ENCODE measurements at regions not wholly inside any gene's neighbourhood (a gene's known extent, or its start where the extent isn't known, plus 50 kb on each side); places are given as distances from the start of the nearest gene placed in this dataset.

DNA sequence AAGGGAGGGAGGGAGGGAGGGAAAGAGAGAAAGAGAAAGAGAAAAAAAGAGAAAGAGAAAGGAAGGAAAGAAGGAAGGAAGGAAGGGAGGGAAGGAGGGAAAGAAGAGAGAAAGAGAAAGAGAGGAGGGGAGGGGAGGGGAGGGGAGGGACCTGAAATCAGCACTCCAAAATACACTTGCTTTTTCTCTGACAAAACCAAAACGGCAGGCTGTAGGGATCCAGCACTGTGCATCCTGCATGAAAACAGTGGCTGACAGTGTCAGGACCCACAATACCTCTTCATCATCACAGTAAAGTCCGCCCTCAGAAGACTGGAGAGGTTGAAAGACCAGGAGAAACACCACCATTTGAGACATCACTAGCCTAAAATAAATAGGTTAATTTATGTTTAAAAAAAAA, 156.0 kb upstream of the SOD1 start:
- H3K4me3 ChIP-seq, result no peak overlapping the region
- TF ChIP-seq CTCF (IDR thresholded peaks at IDR 0.05), result no peak
- H3K27ac ChIP-seq, result no peak overlapping the region
- DNase-seq (ENCODE audit: low spot score), result no peak

DNA sequence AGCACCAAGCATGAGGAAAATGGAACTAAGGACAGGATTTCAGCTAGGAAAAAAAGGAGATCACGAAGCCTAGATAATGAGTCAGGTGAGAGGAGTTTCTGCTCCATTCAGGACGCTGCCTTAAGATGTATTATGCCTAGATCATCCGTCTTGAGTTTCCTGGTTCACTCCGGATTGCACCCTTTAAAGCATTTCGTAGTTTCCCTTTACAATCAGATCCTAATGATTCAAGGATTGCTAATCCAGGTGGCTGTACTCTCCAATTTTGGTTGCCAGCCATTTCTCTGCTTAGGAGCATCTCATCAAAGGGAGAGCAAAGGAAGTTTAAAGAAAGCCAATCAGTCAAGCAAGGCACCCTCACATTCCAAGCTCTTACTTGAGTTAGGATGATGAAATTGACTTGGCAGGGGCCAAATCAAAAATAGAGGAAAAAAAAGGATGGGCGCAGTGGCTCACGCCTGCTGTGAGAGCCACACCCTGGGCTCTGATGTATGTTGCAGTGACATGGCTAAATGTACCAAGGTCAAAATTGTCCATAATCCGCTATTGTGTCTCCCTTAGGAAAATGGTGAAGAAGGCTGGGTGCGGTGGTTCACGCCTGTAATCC, 156.9 kb upstream of the SOD1 start:
- DNase-seq (ENCODE audit: low spot score), result no peak
- Histone ChIP-seq H3K4me3 (no peak overlapping the region), H3K27ac (no peak overlapping the region)
- no peak for TF ChIP-seq CTCF (IDR thresholded peaks at IDR 0.05)

DNA sequence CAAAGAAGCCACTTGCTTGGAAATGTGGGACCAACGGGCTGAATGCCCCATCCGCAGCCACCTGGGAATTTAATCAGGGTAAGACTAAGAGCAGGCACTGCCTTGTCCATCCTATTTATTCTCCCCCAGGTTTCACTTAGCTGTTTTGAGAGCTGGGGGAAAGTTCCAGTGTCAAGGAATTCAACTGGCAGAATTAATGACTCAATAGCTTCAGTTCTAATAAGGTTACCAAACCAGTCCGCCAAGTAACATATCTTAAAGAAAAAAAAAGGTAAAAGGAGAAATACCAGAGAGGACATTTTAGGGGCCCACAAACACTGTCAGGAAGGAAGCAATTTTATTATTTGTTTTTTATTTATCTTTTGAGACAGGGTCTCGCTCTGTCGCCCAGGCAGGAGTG, 157.6 kb upstream of the SOD1 start:
- Histone ChIP-seq H3K4me3 (no peak overlapping the region), H3K27ac (no peak overlapping the region)
- DNase-seq (ENCODE audit: low spot score), result no peak
- no peak for TF ChIP-seq CTCF (IDR thresholded peaks at IDR 0.05)

DNA sequence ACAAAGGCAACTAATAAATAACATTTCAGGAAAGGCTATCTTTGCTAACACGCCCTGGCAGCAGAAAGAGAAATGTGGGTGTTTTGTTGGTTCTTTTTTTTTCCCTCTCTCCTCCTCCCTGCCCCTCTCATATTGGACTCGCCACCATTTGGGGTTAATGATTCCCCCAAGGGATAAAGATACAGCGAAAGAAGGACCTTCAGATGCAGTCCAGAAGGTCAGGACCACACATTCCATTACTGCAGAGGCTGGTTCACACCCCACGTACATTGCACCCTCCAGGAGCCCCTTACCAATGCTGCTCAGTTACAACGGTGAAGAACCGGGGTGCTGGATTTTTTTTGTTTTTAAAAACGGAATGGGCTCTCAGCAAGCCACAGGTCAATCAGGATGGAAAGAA, 156.9 kb upstream of the TIAM1 start:
- H3K27ac ChIP-seq, result no peak overlapping the region
- no peak overlapping the region for H3K4me3 ChIP-seq
- TF ChIP-seq CTCF (IDR thresholded peaks at IDR 0.05), result no peak
- DNase-seq (ENCODE audit: low spot score), result no peak

DNA sequence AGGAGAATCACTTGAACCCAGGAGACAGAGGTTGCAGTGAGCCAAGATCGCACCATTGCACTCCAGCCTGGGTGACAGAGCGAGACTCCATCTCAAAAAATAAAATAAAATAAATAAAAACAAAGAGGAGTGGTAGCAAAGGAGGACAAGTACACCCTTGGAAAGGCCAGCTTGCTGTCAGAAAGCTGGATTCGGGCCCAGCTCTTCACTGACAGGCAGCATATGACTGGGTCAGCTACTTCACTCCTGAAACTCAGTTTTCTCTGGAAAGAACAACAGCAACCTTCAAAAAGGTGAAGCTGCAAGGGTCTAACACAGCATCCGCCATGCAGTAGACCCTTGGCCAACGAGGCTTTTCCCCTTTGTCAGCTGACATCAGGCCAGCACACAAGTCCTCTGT, 156.0 kb upstream of the TIAM1 start:
- DNase-seq (ENCODE audit: low spot score), result no peak
- no peak for TF ChIP-seq CTCF (IDR thresholded peaks at IDR 0.05)
- Histone ChIP-seq H3K27ac (no peak overlapping the region), H3K4me3 (no peak overlapping the region)

DNA sequence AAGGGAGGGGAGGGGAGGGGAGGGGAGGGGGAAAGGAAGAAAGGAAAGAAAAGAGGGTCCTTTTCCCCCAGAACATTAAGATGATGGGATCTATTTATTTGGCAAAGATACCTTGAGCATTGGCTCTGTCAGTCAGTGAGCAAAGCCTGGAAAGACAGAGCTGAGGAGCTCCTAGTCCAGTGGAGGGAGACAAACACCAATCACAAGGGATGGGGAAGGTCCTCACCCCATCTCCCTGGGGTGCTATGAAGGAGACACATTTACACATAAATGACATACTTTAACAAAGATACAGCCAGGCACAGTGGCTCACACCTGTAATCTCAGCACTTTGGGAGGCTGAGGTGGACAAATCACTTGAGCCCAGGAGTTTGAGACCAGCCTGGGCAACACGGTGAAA, 154.9 kb upstream of the TIAM1 start:
- no peak for DNase-seq (ENCODE audit: low spot score)
- no peak for TF ChIP-seq CTCF (IDR thresholded peaks at IDR 0.05)
- Histone ChIP-seq H3K4me3 (no peak overlapping the region), H3K27ac (no peak overlapping the region)

DNA sequence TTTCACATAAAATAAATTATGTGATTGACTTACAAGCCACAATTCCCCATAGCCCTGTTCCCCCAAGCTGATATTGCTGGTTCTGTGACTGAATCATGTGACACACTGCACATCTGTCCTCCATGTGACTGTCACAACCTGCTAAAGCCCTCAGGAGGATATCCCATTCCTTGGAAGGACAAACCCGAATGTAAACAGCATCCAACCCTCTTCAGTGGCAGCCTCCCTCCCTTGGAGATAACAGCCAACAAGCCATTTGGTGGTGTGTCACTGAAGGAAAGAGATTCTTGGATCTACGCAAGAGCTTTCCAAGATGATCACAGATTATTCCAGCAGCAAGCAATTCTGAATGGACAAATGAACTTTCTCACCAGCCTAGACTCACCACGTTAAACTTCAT, 153.9 kb upstream of the TIAM1 start:
- no peak overlapping the region for H3K4me3 ChIP-seq
- DNase-seq (ENCODE audit: low spot score), result no peak
- no peak overlapping the region for H3K27ac ChIP-seq
- TF ChIP-seq CTCF (IDR thresholded peaks at IDR 0.05), result no peak
